ENCODE measurements at regions not wholly inside any gene's neighbourhood (a gene's known extent, or its start where the extent isn't known, plus 50 kb on each side); places are given as distances from the start of the nearest gene placed in this dataset.

DNA sequence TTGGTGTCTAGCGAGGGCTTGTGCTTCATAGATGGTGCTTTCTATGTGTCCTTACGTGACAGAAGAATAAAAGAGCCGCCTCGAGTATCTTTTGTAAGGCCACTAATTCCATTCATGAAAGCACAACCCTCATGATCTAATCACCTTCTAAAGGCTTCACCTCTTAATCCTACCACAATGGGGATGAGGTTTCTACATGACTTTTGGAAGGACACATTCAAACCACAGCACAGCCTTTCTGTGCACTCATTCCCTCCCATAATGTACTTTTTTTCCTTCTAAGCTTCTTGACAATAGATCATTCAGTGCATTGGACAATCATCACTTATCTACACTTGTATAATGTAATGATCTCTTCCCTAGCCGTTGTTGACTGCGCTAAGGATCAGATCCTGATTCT lies 774.8 kb downstream of the BRINP1 start:
- TF ChIP-seq, protein P1, sequence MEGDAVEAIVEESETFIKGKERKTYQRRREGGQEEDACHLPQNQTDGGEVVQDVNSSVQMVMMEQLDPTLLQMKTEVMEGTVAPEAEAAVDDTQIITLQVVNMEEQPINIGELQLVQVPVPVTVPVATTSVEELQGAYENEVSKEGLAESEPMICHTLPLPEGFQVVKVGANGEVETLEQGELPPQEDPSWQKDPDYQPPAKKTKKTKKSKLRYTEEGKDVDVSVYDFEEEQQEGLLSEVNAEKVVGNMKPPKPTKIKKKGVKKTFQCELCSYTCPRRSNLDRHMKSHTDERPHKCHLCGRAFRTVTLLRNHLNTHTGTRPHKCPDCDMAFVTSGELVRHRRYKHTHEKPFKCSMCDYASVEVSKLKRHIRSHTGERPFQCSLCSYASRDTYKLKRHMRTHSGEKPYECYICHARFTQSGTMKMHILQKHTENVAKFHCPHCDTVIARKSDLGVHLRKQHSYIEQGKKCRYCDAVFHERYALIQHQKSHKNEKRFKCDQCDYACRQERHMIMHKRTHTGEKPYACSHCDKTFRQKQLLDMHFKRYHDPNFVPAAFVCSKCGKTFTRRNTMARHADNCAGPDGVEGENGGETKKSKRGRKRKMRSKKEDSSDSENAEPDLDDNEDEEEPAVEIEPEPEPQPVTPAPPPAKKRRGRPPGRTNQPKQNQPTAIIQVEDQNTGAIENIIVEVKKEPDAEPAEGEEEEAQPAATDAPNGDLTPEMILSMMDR (IDR thresholded peaks at IDR 0.05; ENCODE audit: insufficient read depth, low read length), result no peak
- TF ChIP-seq GABPA (IDR thresholded peaks at IDR 0.05; ENCODE audit: low read depth) (no peak), POLR2AphosphoS5 (IDR thresholded peaks at IDR 0.05; ENCODE audit: low read depth) (no peak)
- TF ChIP-seq, protein P2, sequence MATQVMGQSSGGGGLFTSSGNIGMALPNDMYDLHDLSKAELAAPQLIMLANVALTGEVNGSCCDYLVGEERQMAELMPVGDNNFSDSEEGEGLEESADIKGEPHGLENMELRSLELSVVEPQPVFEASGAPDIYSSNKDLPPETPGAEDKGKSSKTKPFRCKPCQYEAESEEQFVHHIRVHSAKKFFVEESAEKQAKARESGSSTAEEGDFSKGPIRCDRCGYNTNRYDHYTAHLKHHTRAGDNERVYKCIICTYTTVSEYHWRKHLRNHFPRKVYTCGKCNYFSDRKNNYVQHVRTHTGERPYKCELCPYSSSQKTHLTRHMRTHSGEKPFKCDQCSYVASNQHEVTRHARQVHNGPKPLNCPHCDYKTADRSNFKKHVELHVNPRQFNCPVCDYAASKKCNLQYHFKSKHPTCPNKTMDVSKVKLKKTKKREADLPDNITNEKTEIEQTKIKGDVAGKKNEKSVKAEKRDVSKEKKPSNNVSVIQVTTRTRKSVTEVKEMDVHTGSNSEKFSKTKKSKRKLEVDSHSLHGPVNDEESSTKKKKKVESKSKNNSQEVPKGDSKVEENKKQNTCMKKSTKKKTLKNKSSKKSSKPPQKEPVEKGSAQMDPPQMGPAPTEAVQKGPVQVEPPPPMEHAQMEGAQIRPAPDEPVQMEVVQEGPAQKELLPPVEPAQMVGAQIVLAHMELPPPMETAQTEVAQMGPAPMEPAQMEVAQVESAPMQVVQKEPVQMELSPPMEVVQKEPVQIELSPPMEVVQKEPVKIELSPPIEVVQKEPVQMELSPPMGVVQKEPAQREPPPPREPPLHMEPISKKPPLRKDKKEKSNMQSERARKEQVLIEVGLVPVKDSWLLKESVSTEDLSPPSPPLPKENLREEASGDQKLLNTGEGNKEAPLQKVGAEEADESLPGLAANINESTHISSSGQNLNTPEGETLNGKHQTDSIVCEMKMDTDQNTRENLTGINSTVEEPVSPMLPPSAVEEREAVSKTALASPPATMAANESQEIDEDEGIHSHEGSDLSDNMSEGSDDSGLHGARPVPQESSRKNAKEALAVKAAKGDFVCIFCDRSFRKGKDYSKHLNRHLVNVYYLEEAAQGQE (IDR thresholded peaks at IDR 0.05; ENCODE audit: insufficient replicate concordance, low read depth), result no peak

Data from HL-60 (cell line).